ENCODE measurements at regions not wholly inside any gene's neighbourhood (a gene's known extent, or its start where the extent isn't known, plus 50 kb on each side); places are given as distances from the start of the nearest gene placed in this dataset.

DNA sequence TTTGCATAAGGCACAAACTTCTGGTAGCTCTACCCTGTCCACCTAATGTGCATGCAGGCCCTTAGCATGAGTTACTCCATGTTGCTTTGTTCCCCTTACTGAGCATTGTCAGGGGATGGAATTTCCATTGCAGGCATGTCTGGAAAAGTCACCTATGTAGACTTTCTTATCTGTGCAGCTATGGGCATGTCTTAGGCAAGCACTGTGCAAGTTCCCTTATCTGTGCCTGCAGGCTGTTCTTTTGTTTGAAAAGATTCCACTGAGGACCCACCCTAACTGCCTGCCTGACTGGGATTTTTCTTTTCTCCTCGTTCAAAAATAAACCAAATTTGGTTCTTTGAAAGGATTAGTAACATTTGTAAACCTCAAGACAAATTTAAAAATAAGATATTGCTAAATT is 587.0 kb downstream of the CDH18 start:
- no peak for TF ChIP-seq POLR2A (IDR thresholded peaks at IDR 0.05)
- TF ChIP-seq, protein P1, sequence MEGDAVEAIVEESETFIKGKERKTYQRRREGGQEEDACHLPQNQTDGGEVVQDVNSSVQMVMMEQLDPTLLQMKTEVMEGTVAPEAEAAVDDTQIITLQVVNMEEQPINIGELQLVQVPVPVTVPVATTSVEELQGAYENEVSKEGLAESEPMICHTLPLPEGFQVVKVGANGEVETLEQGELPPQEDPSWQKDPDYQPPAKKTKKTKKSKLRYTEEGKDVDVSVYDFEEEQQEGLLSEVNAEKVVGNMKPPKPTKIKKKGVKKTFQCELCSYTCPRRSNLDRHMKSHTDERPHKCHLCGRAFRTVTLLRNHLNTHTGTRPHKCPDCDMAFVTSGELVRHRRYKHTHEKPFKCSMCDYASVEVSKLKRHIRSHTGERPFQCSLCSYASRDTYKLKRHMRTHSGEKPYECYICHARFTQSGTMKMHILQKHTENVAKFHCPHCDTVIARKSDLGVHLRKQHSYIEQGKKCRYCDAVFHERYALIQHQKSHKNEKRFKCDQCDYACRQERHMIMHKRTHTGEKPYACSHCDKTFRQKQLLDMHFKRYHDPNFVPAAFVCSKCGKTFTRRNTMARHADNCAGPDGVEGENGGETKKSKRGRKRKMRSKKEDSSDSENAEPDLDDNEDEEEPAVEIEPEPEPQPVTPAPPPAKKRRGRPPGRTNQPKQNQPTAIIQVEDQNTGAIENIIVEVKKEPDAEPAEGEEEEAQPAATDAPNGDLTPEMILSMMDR (IDR thresholded peaks at IDR 0.05), result no peak
- WGBS, 4 donors, result 53 to 72% (median 61%) methylated on average over 1 of the region's 1 CpG
- no peak overlapping the region for H3K27ac ChIP-seq
- H3K4me1 ChIP-seq (replicated peaks in 1 of 2), result no peaks in the 10 kb centered on the region
- no peaks in the 10 kb centered on the region for H3K36me3 ChIP-seq (replicated peaks in 1 of 2)
- H3K4me3 ChIP-seq, result no peak overlapping the region
- no peaks in the 10 kb centered on the region for H3K9me3 ChIP-seq (replicated peaks in 1 of 3)
- no peak for DNase-seq
- intact Hi-C loops (cut with DNase I), result no loop called here
- H3K27me3 ChIP-seq, result no peaks in the 10 kb centered on the region

DNA sequence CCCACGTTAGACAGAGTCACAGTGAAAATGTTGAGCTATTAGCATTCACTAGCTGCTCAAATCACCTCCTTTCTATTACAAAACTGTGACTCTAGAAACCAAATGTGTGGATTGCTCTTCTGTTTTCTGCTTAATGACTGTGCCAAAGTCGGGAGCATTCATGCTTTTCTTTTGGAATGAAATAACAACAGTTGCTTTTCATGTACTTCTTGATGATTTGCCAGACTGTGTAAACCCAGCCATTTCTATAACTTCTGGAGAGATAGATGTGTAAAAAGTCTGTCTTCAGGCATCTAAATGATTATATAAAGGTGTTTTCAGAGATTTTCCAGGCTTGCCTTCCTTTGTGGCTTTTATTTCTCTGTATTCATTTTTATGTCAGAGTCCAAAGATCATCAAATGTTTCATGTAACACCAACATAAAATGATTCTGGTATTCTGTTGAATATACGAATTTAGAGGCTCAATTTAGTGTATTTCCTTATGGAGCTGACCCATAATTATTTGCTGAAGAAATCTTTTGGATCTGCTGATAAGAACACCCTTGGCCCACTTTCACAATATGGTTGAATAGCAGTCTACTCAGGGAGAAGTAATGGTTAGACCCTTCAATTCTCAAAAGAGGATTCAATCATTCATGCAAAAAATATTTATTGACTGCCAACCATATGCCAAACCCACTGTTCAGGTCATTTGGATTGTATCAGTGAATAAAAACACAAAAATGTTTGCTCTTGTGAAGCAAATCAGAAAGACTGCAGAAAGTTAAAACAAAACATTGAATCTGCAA is 581.2 kb downstream of the CDH18 start:
- WGBS, 4 donors, result 37 to 48% (median 45%) methylated on average over 3 of the region's 3 CpGs
- peaks cover 0 to 5% (median 0%) of the 10 kb centered on the region in 3 donors for H3K9me3 ChIP-seq (replicated peaks in 1 of 3)
- no peak overlapping the region for H3K4me3 ChIP-seq
- H3K4me1 ChIP-seq (replicated peaks in 1 of 2), result no peaks in the 10 kb centered on the region
- no peaks in the 10 kb centered on the region for H3K36me3 ChIP-seq (replicated peaks in 1 of 2)
- H3K27ac ChIP-seq, result no peak overlapping the region
- TF ChIP-seq POLR2A (IDR thresholded peaks at IDR 0.05), result no peak
- TF ChIP-seq, protein P1 (IDR thresholded peaks at IDR 0.05), result no peak
- no peak for DNase-seq
- intact Hi-C loops (cut with DNase I), result no loop called here
- H3K27me3 ChIP-seq, result no peaks in the 10 kb centered on the region

DNA sequence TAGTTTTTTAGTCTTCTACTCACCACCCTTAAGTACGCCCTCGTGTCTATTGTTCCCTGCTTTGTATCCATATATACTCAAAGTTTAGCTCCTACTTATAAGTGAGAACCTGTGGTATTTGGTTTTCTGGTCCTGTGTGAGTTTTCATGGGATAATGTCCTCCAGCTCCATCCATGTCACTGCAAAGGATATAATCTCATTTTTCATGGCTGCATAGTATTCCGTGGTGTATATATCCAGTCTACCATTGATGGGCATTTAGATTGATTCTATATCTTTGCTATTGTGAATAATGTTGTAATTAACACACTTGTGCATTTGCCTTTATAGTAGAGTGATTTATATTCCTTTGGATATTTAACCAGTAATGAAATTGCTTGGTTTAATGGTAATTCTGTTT is 579.9 kb downstream of the CDH18 start:
- TF ChIP-seq, protein P1 (IDR thresholded peaks at IDR 0.05), result no peak
- TF ChIP-seq POLR2A (IDR thresholded peaks at IDR 0.05), result no peak
- Histone ChIP-seq H3K27me3 (no peaks in the 10 kb centered on the region), H3K4me3 (no peak overlapping the region), H3K36me3 (replicated peaks in 1 of 2) (no peaks in the 10 kb centered on the region), H3K4me1 (replicated peaks in 1 of 2) (no peaks in the 10 kb centered on the region), H3K27ac (no peak overlapping the region), H3K9me3 (replicated peaks in 1 of 3) (peaks cover 0 to 5% (median 0%) of the 10 kb centered on the region in 3 donors)
- WGBS, 4 donors, result 84 to 97% (median 90%) methylated on average over 3 of the region's 3 CpGs
- no peak for DNase-seq
- intact Hi-C loops (cut with DNase I), result no loop called here

DNA sequence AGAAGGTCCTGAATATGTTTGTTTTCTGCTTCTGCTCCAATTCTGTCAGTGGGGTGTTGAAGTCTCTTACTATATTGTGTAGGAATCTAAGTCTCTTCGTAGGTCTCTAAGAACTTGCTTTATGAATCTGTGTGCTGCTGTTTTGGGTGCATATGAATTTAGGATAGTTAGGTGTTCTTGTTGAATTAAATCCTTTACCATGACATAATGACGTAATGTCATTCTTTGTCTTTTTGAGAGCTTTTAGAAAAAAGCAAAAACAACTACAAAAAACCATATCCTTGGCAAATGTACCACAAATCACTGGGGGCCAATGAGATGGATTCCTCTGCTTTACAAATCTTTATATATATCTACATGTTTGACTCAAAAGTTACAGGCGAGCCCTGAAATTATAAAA is 576.1 kb downstream of the CDH18 start:
- 78 to 85% (median 80%) methylated on average over 3 of the region's 3 CpGs for WGBS, 4 donors
- H3K4me1 ChIP-seq (replicated peaks in 1 of 2), result no peaks in the 10 kb centered on the region
- H3K27ac ChIP-seq, result no peak overlapping the region
- DNase-seq, result no peak
- H3K9me3 ChIP-seq (replicated peaks in 1 of 3), result peaks cover 0 to 5% (median 0%) of the 10 kb centered on the region in 3 donors
- no peaks in the 10 kb centered on the region for H3K36me3 ChIP-seq (replicated peaks in 1 of 2)
- no peaks in the 10 kb centered on the region for H3K27me3 ChIP-seq
- TF ChIP-seq POLR2A (IDR thresholded peaks at IDR 0.05), result no peak
- TF ChIP-seq, protein P1 (IDR thresholded peaks at IDR 0.05), result no peak
- intact Hi-C loops (cut with DNase I), result no loop called here
- no peak overlapping the region for H3K4me3 ChIP-seq

Small RNA genes in the stretch of these regions (small RNA-seq; reads per million reads assigned to genes)
- gene AC025768.1, result 0 reads per million in 2 donors
- 0 reads per million in 2 donors for gene RF00017
- gene RF00136, result 0.47 to 1.0 reads per million in 2 donors
- 0 reads per million in 2 donors for gene RN7SL58P

All from adrenal gland (tissue), 9 donors.